H1 (cell line): ENCODE measurements at regions not wholly inside any gene's neighbourhood (a gene's known extent, or its start where the extent isn't known, plus 50 kb on each side); places are given as distances from the start of the nearest gene placed in this dataset.

Source experiments
- CTCF ChIA-PET: fragments of 300-600 bp; sonication (Branson Sonifier 250); formaldehyde crosslinking; loops from one replicate; lab custom pipeline; 2021; ENCODE audit not compliant: partially characterized antibody; lab: Charles Lee
- POLR2A ChIA-PET: fragments of 300-600 bp; sonication (Branson Sonifier 250); formaldehyde crosslinking; loops from one replicate; lab custom pipeline; 2021; ENCODE audit warnings: inconsistent platforms; ENCODE audit not compliant: partially characterized antibody; lab: Charles Lee
- DNase-seq, 2 experiments: peaks; one replicate each; pipeline versions ENCODE4 v3.0.0 to v3.0.0-alpha.2; 2010 to 2022; ENCODE audit warnings: low spot score in 2 of 2, low read depth in 1 of 2, mixed read lengths in 1 of 2
- FAIRE-seq: peaks from 2 replicates; lab custom pipeline; 2011; peaks lifted over from hg19 to GRCh38; lab: Jason Lieb, UNC
- H2AFZ ChIP-seq: 2 replicates; pipeline ENCODE4 v1.8.1; 2012; ENCODE audit warnings: low read length, inconsistent platforms
- H2AK5ac ChIP-seq: 2 replicates; pipeline ENCODE4 v1.6.1; 2013; ENCODE audit warnings: low read depth, low read length
- H2BK120ac ChIP-seq: replicated peaks from 2 replicates; pipeline ENCODE3; 2013; ENCODE audit warnings: low read depth, low read length, inconsistent platforms
- H2BK12ac ChIP-seq: 2 replicates; pipeline ENCODE4 v1.6.1; 2013; ENCODE audit warnings: low read depth, low read length
- H2BK15ac ChIP-seq: 2 replicates; pipeline ENCODE4 v1.6.1; 2013; ENCODE audit warnings: low read length
- H2BK20ac ChIP-seq: 2 replicates; pipeline ENCODE4 v1.6.1; 2013; ENCODE audit warnings: low read length
- H2BK5ac ChIP-seq: 2 replicates; pipeline ENCODE4 v1.6.1; 2013; ENCODE audit warnings: low read depth, low read length
- H3K14ac ChIP-seq: 2 replicates; pipeline ENCODE4 v1.6.1; 2013; ENCODE audit warnings: inconsistent platforms; ENCODE audit not compliant: insufficient read length
- H3K18ac ChIP-seq: 2 replicates; pipeline ENCODE4 v1.6.1; 2013; ENCODE audit warnings: low read length; ENCODE audit errors: extremely low read depth
- H3K23ac ChIP-seq: 2 replicates; pipeline ENCODE4 v1.6.1; 2013; ENCODE audit warnings: inconsistent platforms; ENCODE audit not compliant: insufficient read length
- H3K23me2 ChIP-seq: 2 replicates; pipeline ENCODE4 v1.6.1; 2013; ENCODE audit warnings: low read depth, low read length
- H3K27ac ChIP-seq: 2 replicates; pipeline ENCODE4 v1.6.1; 2011; ENCODE audit warnings: low read depth, low read length, inconsistent platforms
- H3K27me3 ChIP-seq, 4 experiments: replicated peaks in 1 of 4; 1 replicate in 1 of 4; 2 replicates in 3 of 4; pipeline versions ENCODE4 v1.6.1 to v1.8.1; 2011 to 2013; ENCODE audit warnings: low read length in 3 of 4, mild to moderate bottlenecking in 3 of 4, inconsistent platforms in 2 of 4, mixed read lengths in 2 of 4, moderate library complexity in 1 of 4; ENCODE audit not compliant: control insufficient read depth in 3 of 4, insufficient read depth in 3 of 4; ENCODE audit errors: extremely low read depth in 1 of 4
- H3K36me3 ChIP-seq, 4 experiments: 2 replicates each; pipeline versions ENCODE4 v1.6.1 to v1.8.1; 2011 to 2013; ENCODE audit warnings: mild to moderate bottlenecking in 4 of 4, low read length in 3 of 4, moderate library complexity in 2 of 4, control low read depth in 1 of 4, inconsistent platforms in 1 of 4; ENCODE audit not compliant: insufficient read depth in 4 of 4, control insufficient read depth in 2 of 4
- H3K4ac ChIP-seq: replicated peaks from 2 replicates; pipeline ENCODE3; 2013; ENCODE audit warnings: low read length, low read depth, mixed read lengths, inconsistent platforms; ENCODE audit not compliant: insufficient read length
- H3K4me1 ChIP-seq, 4 experiments: replicated peaks in 1 of 4; 1 replicate in 1 of 4; 2 replicates in 3 of 4; pipeline versions ENCODE4 v1.6.1 to v1.8.1; 2011 to 2013; ENCODE audit warnings: low read length in 3 of 4, inconsistent platforms in 2 of 4, mixed read lengths in 1 of 4; ENCODE audit not compliant: insufficient read depth in 4 of 4, control insufficient read depth in 3 of 4
- H3K4me2 ChIP-seq, 2 experiments: 2 replicates each; pipeline versions ENCODE4 v1.6.1 to v1.8.1; 2011 to 2013; ENCODE audit warnings: low read depth in 2 of 2, low read length in 2 of 2, control low read depth in 1 of 2, inconsistent platforms in 1 of 2, mild to moderate bottlenecking in 1 of 2; ENCODE audit not compliant: insufficient read depth in 1 of 2
- H3K4me3 ChIP-seq, 4 experiments: fragments of 200-600, 300-600 bp in 1 of 4; sonication (generic), shearing (Covaris generic), sonication (Bioruptor Twin) in 1 of 4; 2 replicates each; pipeline versions ENCODE4 v1.5.1 to v1.8.1; 2011 to 2016; ENCODE audit warnings: low read length in 4 of 4, low read depth in 3 of 4, control low read depth in 2 of 4, inconsistent platforms in 2 of 4, mild to moderate bottlenecking in 2 of 4, mixed read lengths in 1 of 4, moderate library complexity in 1 of 4; ENCODE audit not compliant: insufficient read depth in 2 of 4; ENCODE audit errors: extremely low read depth in 1 of 4
- H3K56ac ChIP-seq: replicated peaks from 2 replicates; pipeline ENCODE3; 2013; ENCODE audit warnings: low read depth, mild to moderate bottlenecking, mixed read lengths, low read length, inconsistent platforms; ENCODE audit not compliant: insufficient read length
- H3K79me1 ChIP-seq: 2 replicates; pipeline ENCODE4 v1.6.1; 2013; ENCODE audit warnings: low read depth, low read length, control low read depth
- H3K79me2 ChIP-seq, 2 experiments: 2 replicates each; pipeline versions ENCODE4 v1.6.1 to v1.8.1; 2012 to 2013; ENCODE audit warnings: low read length in 2 of 2, mild to moderate bottlenecking in 2 of 2, inconsistent platforms in 1 of 2; ENCODE audit not compliant: insufficient read depth in 2 of 2, control insufficient read depth in 1 of 2
- H3K9ac ChIP-seq, 4 experiments: replicated peaks in 1 of 4; 1 replicate in 1 of 4; 2 replicates in 3 of 4; pipeline versions ENCODE4 v1.6.1 to v1.8.1; 2011 to 2013; ENCODE audit warnings: low read depth in 3 of 4, low read length in 3 of 4, control low read depth in 2 of 4, mild to moderate bottlenecking in 2 of 4, moderate library complexity in 2 of 4, inconsistent platforms in 1 of 4; ENCODE audit errors: extremely low read depth in 1 of 4
- H3K9me3 ChIP-seq, 2 experiments: 2 replicates each; pipeline versions ENCODE4 v1.6.1 to v1.8.1; 2012 to 2013; ENCODE audit warnings: mild to moderate bottlenecking in 2 of 2, moderate library complexity in 2 of 2, control low read depth in 1 of 2, inconsistent platforms in 1 of 2, low read depth in 1 of 2, low read length in 1 of 2, mixed read lengths in 1 of 2; ENCODE audit not compliant: insufficient read depth in 2 of 2
- H4K20me1 ChIP-seq, 2 experiments: replicated peaks in 1 of 2; 2 replicates each; pipeline versions ENCODE3 to v1.8.1; 2011 to 2013; ENCODE audit warnings: inconsistent platforms in 2 of 2, low read length in 2 of 2, mild to moderate bottlenecking in 1 of 2; ENCODE audit not compliant: insufficient read depth in 2 of 2, control insufficient read depth in 1 of 2
- H4K5ac ChIP-seq: 2 replicates; pipeline ENCODE4 v1.6.1; 2013; ENCODE audit warnings: low read length, low read depth, mixed read lengths, inconsistent platforms; ENCODE audit not compliant: insufficient read length
- H4K8ac ChIP-seq: 2 replicates; pipeline ENCODE4 v1.8.0; 2013; ENCODE audit warnings: mild to moderate bottlenecking, moderate library complexity, low read length, inconsistent platforms; ENCODE audit not compliant: insufficient read depth; ENCODE audit errors: extremely low read depth
- H4K91ac ChIP-seq: replicated peaks from 2 replicates; pipeline ENCODE3; 2013; ENCODE audit warnings: low read length, mixed read lengths, inconsistent platforms; ENCODE audit not compliant: insufficient read length
- CHD1 ChIP-seq: IDR thresholded peaks from 2 replicates; pipeline ENCODE4 v1.6.1; 2012; ENCODE audit warnings: low read depth, low read length, improper control_type of control experiment
- ZNF274 ChIP-seq: IDR thresholded peaks from 2 replicates; pipeline ENCODE4 v1.7.0; 2012; ENCODE audit warnings: low read length, borderline replicate concordance; ENCODE audit errors: extremely low read depth
- WGBS, 2 experiments: shearing (Covaris generic) in 1 of 2; methylation state at CpG; one replicate each; pipeline versions ENCODE4 v1.1.6 to v1.1.7; 2013 to 2015; ENCODE audit warnings: low lambda C conversion rate in 2 of 2, mixed read lengths in 2 of 2, inconsistent platforms in 1 of 2, low coverage in 1 of 2, missing lambda C conversion rate in 1 of 2; ENCODE audit not compliant: insufficient replicate concordance in 2 of 2, insufficient coverage in 1 of 2, insufficient read length in 1 of 2; ENCODE audit errors: extremely low coverage in 1 of 2, missing lambda C conversion rate in 1 of 2; 5-methylcytosine and 5-hydroxymethylcytosine counted together

DNA sequence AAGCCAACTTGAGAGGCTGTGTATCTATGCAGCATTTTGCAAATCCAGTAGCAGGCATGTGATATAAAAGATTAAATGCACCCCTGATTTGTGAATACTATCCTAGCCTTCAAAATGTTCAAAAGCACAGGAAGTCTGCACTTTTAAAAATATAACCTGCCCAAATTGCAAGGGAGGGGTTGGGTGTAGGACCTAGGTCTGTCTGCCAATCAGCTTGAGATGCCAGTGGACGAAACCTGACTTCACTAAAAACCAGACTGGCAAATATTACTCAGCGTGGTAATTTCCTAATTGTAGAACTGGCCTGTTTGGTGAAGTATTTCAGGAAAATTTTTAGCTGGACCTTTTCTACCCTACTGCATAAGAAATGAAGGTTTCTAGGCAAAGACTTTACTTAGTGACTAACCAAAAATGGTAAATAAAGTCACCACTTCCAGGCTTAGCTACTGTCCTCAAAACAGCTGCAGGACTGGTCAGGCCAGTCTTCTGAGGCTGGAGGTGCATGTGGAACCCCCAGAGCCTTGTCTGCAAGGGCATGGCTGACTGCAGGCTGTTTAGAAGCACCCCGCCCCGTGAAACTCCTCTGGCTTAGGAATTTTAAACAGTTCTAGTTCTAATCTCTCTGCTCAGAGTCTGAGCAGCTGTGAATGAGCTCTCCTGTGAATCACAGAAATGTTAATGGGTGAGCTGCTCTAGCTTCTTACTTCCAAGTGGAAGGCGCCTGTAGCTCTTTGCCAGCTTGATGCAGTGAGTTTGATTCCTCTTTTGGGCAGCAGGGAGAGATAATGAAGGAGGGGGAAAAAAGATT is 104.4 kb upstream of the ESR1 start:
- H2AFZ ChIP-seq, result 0 out of 2 replicates have a peak overlapping the region, but pooled peaks have one; percentile 11
- no peaks in the 10 kb centered on the region for H3K27me3 ChIP-seq
- CTCF ChIA-PET, result interaction anchor here (0.6 to 1.4 kb wide), 4 partner anchors 19 to 890 kb away, joined by 3 read pairs; no protein-coding TSS in a partner anchor
- no peaks in the 10 kb centered on the region for H3K4me1 ChIP-seq
- no peaks in the 10 kb centered on the region for H3K9me3 ChIP-seq
- no peak overlapping the region for H3K4me2 ChIP-seq
- H2AK5ac ChIP-seq, result no peak overlapping the region
- H3K36me3 ChIP-seq, result no peaks in the 10 kb centered on the region
- H3K23ac ChIP-seq, result no peak overlapping the region
- H3K18ac ChIP-seq, result no peak overlapping the region
- no peak overlapping the region for H2BK12ac ChIP-seq
- H2BK5ac ChIP-seq, result no peak overlapping the region
- no peak overlapping the region for H3K9ac ChIP-seq
- no peak overlapping the region for H3K27ac ChIP-seq
- no peak overlapping the region for H2BK15ac ChIP-seq
- no peak overlapping the region for H3K56ac ChIP-seq
- H3K4me3 ChIP-seq, result no peak overlapping the region
- H4K5ac ChIP-seq, result no peak overlapping the region
- H3K79me2 ChIP-seq, result no peaks in the 10 kb centered on the region
- H2BK20ac ChIP-seq, result no peak overlapping the region
- H4K20me1 ChIP-seq, result no peaks in the 10 kb centered on the region
- no peak overlapping the region for H3K14ac ChIP-seq
- TF ChIP-seq ZNF274, result no peak
- TF ChIP-seq CHD1, result no peak
- H3K23me2 ChIP-seq, result no peaks in the 10 kb centered on the region
- DNase-seq (no peak), FAIRE-seq (no peak)
- H3K4ac ChIP-seq, result no peak overlapping the region
- H4K91ac ChIP-seq, result no peak overlapping the region
- no peaks in the 10 kb centered on the region for H3K79me1 ChIP-seq
- no peak overlapping the region for H4K8ac ChIP-seq
- POLR2A ChIA-PET, result no interaction called here
- 74% methylated on average over 5 of the region's 5 CpGs; no CpG with 5 or more reads in 1 of the 2 experiments for WGBS, 2 experiments
- H2BK120ac ChIP-seq, result no peak overlapping the region
